ENCODE measurements at regions not wholly inside any gene's neighbourhood (a gene's known extent, or its start where the extent isn't known, plus 50 kb on each side); places are given as distances from the start of the nearest gene placed in this dataset.

- TF ChIP-seq CTCF (IDR thresholded peaks at IDR 0.05 in 2 of 3, conservative IDR thresholded peaks at IDR 0.05 in 1 of 3; ENCODE audit: insufficient read depth in 2 of 3, low read depth in 1 of 3, low read length in 3 of 3) (no peak), SAFB2 (IDR thresholded peaks at IDR 0.05; ENCODE audit: borderline replicate concordance, low read depth, low read length, severe bottlenecking) (no peak), POLR2A (conservative IDR thresholded peaks at IDR 0.05) (no peak), MED1 (CRISPR knock-in tag; IDR thresholded peaks at IDR 0.05; ENCODE audit: borderline replicate concordance) (no peak), FOXA1 (IDR thresholded peaks at IDR 0.05; ENCODE audit: borderline replicate concordance) (no peak), EP300 (IDR thresholded peaks at IDR 0.05; ENCODE audit: low read length) (no peak), ZNF133 (CRISPR knock-in tag; IDR thresholded peaks at IDR 0.05) (no peak), U2AF1 (optimal IDR thresholded peaks at IDR 0.05; ENCODE audit: low read depth, low read length) (no peak), NKRF (IDR thresholded peaks at IDR 0.05; ENCODE audit: borderline replicate concordance) (no peak)
Observed at GRCh38 chr16:23009075-23009474, 140.2 kb downstream of the USP31 start.
